Suppressor macrophage (primary cell): ENCODE measurements at regions not wholly inside any gene's neighbourhood (a gene's known extent, or its start where the extent isn't known, plus 50 kb on each side); places are given as distances from the start of the nearest gene placed in this dataset.
"Not testable (repeated sequence)": the region's sequence is repeated elsewhere in the genome, so short reads cannot be mapped to it uniquely, and the experiment has no call there.

ENCODE experiments used
- DNase-seq, 4 experiments: peaks; one replicate each; pipeline ENCODE4 v3.0.0-alpha.2; 2020 to 2022

DNA sequence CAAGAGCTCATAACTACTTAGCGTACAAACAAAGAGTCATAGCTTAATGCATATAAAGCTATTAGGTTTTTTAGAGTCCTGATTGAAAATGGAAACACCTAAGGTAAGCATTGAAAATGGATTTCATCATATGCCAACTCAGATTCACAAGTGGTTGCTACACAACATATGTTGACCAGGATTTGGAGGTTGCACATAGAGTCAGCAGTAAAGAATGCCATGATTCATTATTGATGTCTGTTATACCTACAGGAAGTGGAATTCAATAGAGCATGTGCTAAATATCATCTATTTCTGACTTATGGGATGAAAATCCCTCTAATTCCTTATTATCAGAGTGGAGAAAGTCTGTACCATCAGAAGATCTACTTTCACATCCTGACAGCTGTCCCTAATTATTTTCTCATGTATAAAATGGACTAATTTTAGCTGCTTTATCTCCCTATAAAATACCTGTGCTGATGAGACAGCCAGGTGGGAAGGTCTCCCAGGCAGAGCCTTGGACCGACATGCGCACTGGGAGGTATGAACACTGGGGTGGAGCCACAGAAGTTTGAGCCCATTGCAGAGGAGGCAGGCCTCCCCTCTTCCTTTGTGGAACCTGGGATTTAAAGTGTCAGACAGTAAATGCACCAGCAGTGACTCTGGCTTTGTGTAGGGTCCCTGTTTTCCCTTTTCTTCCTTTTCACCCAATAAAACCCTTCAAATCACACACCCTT is 204.2 kb downstream of the AASDHPPT start:
- no peak for DNase-seq

DNA sequence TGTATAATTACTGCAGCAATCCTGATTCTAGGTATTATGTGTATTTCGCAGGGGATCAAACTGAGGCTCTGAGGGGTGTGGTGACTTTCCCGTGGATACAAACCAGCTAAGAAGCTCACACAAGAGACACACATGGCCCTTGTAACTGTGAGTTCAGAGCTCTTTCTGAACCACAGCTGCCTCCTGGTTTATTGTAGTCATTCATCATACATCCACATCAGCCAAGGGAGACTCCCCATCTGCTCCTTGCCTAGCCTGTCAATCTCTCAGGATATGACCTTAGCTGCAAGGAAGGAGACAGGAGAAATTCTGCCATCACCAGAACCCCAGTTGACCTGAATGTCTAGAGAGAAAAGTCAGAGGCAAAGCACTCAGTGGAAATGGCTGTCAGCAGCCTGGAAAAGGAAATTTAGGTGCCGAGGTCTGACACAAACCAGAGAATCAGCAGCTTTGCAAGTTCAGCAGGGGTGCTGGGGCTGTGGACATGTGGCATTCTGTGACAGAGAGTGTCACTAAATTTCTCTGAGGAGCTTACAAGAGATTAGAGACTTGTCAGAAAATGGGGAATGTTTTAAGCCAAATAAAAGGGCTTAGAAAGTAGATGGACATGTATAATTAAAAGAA is 209.5 kb downstream of the AASDHPPT start:
- DNase-seq: no peak

- DNase-seq: no peak
Observed at GRCh38 chr11:106288057-106288456, 210.6 kb downstream of the AASDHPPT start.

GRCh38 chr11:106288822-106289387 is 211.4 kb downstream of the AASDHPPT start:
- no peak for DNase-seq

DNA sequence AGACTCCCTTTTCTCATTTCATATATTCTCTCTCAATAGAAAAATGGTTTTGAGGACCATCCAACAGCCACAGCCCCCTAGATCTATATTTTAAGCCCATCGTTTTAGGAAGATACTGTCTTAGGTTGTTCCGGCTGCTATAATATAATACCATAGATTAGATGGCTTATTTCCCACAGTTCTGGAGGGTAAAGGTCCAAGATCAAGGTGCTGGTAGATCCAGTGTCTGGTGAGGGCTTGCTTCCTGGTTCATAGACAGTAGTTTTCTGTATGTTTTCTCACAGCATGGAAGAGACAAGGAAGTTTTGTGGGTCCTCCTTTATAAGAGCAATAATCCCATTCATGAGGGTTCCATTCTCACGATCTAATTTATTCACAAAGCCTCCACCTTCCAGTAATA is 215.1 kb downstream of the AASDHPPT start:
- DNase-seq: no peak

DNA sequence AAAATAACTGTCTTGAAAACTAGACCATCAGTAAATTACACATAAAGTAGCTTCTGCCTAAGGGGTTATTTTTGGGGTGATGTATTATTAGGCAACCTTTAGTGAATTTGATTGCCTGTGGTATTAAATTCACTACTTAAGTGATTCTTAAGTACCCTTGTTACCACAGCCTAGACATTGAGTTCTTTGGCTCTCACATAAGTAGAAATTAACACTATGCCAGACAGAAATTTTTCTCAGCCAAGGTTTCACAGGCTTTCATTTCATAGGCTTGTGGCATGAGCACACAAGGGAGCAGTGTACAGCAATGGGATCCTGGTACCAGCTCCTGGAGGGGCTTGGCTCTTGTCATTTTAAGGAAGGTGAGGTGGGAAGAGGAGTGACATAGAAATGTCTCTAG is 218.5 kb downstream of the AASDHPPT start:
- DNase-seq: no peak

DNA sequence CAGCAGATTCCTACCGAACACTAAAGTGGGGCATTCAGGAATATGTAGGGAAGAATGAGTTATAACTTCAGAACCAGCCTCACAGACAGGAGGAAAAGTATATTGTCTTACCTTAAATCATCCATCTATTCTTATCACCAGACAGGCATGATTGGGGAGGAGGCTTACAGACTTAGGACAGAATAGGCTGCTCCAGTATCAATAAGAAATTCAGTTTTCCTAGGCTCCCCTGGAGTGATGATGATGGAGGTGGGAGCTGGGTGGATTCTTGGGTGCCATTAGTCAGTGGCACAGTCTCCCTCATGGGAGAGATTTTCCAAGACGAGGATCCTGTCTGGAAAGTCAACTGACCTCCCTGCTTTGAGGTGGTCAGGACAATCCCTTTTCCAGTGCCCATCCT is 225.0 kb downstream of the AASDHPPT start:
- DNase-seq: no peak

- no peak for DNase-seq
Observed at GRCh38 chr11:106304274-106304673, 226.8 kb downstream of the AASDHPPT start.

GRCh38 chr11:106305458-106305857 is 228.0 kb downstream of the AASDHPPT start:
- DNase-seq: no peak

- no peak for DNase-seq
Observed at GRCh38 chr11:106306942-106307341, 229.5 kb downstream of the AASDHPPT start.

- DNase-seq: no peak
Observed at GRCh38 chr11:106309070-106309684, 231.7 kb downstream of the AASDHPPT start.

- no peak for DNase-seq
Observed at GRCh38 chr11:106311531-106312230, 234.2 kb downstream of the AASDHPPT start.

DNA sequence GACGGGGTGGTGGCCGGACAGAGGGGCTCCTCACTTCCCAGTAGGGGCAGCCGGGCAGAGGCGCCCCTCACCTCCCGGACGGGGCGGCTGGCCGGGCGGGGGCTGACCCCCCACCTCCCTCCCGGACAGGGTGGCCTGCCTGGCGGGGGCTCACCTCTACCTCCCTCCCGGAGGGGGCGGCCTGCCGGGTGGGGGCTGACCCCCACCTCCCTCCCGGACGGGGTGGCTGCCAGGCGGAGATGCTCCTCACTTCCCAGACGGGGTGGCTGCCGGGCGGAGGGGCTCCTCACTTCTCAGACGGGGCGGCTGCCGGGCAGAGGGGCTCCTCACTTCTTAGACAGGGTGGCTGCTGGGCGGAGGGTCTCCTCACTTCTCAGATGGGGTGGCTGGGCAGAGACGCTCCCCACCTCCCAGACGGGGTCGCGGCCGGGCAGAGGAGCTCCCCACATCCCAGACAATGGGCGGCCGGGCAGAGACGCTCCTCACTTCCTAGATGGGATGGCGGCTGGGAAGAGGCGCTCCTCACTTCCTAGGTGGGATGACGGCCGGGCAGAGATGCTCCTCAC is 239.8 kb downstream of the AASDHPPT start:
- not testable (repeated sequence) for DNase-seq

DNA sequence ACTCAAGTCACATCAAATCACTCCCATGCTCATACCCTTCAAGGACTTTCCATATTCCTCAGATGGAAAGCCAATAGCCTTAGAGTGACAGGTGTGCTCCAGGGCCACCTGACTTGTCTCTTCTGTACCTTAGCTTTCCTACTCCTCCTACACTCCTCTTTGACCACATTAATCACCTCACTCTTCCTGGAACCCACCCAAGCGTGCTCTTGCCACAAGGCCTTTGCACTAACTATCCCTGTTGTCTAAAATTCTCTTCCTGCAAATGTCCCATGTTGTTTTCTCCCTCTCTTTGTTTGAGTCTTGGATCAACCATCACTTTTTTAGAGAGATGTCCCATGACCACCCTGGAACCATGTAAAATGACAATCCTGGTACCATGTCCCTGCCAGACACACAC is 244.1 kb downstream of the AASDHPPT start:
- DNase-seq: no peak

DNA sequence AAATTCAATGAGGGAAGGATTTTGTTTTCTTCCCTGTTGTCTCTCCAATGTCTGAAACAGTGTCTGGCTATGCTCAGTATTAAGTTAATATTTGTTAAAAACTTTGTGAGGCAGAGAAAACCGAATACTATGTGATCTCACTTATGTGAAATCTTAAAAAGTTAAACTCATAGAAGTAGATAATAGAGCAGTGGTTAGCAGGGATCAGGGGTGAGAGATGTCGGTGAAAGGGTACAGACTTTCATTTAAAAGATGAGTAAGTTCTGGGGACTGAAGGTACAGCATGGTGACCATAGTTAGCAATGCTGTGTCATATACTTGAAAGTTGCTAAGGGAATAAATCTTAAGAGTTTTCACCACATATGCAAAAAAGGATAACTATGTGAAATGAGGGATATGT is 244.6 kb downstream of the AASDHPPT start:
- no peak for DNase-seq

DNA sequence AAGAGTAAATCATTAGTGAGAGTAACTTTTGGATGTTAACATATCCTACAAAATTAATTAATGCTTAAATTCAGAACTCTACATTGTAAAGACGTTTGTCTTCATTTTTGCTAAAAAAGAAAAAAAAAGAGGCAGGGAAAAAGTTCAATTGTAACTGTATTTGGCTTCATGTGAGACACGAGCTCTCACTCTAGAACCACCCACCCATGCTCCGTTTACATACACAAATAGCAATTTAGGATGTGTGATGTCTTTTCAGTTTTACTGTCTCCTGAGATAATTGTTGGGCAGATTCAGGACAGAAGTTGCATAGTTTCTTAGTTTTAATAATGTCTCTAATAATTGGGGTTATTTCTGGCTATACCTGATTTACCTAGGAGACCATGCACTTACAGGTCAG is 248.6 kb downstream of the AASDHPPT start:
- no peak for DNase-seq

GRCh38 chr11:106327134-106327533 is 249.7 kb downstream of the AASDHPPT start:
- DNase-seq: no peak

DNA sequence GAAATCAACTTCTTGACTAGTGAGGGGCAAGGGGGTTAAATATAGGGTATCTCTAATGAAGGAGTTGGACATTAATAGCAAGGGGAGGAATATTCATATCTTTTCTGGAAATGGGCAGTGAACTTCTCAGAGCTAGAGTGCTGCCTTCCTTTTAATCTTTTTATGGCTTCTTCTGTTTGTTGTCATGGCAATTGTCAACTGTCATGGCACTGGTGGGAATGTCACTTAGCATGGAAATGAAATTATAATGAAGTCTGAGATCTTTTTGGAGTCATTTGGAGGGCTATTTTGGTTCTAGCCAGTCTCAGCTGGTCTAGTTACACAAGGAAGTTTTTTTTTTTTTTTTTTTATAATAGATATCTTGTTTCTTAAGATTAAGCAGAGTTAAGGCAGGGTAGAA is 250.2 kb downstream of the AASDHPPT start:
- DNase-seq: no peak

- no peak for DNase-seq
Observed at GRCh38 chr11:106329273-106330018, 252.0 kb downstream of the AASDHPPT start.

DNA sequence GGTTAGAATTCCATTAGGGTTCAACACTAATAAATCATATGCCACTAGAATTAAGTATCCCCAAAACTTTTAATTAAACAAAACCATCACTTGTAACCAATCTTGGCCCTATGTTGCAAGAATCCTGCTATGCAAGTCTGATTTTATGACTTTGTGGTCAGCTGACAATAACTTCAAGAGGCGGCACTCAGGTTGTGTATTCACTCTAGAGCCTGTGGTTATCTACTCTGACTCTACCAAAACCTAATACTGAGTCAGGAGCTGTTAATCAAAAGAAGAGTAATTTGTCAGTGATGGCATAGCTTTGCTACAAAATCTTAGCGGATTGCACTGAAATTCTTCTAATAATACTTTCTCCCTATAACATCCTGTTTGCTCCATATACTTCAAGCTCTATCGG is 253.7 kb downstream of the AASDHPPT start:
- no peak for DNase-seq

DNA sequence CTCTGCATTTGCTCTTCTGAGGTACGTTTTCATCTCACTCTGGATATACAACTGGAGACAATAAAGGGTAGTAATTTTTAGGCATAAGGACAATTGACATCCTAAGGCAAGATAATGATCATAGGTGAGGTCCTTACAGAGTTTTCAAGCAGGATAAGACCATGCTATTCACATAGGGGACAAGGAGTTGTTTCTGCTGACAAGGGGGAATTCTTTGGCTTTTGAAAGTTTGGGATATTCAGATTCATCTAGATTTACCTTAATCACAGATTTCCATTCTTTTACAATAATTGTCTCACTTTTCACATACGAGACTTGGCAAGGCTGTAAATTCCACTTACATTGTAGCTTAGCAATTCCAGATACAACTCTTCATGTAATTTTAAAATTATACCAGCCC is 256.2 kb downstream of the AASDHPPT start:
- DNase-seq: no peak

DNA sequence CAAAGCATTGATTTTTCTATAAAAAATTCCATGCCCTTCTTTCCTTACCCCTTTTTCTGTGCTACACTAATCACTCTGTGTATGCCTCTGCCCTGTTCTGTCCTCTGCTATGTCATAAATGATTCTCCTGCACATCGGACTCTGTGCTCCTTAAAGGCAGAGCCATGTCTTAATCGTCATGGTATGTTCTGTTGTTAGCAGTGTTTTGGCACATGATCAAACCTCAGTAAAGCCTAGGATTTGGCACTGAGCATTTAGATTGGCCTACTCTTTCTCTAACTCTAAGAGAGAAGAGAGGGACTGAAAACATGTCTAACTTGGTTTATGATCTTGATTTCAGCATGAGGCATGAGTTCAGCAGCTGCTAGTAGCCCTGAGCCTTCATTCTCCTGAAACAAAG is 266.9 kb downstream of the AASDHPPT start:
- DNase-seq: no peak
